GM19452 (cell line): ENCODE measurements at regions not wholly inside any gene's neighbourhood (a gene's known extent, or its start where the extent isn't known, plus 50 kb on each side); places are given as distances from the start of the nearest gene placed in this dataset.
"Not testable (repeated sequence)": the region's sequence is repeated elsewhere in the genome, so short reads cannot be mapped to it uniquely, and the experiment has no call there.

Experiments used
- ATAC-seq: cut with Tn5 transposase; IDR thresholded peaks from one replicate; pipeline ENCODE4 v1.9.1; 2021; ENCODE audit not compliant: unreplicated experiment

DNA sequence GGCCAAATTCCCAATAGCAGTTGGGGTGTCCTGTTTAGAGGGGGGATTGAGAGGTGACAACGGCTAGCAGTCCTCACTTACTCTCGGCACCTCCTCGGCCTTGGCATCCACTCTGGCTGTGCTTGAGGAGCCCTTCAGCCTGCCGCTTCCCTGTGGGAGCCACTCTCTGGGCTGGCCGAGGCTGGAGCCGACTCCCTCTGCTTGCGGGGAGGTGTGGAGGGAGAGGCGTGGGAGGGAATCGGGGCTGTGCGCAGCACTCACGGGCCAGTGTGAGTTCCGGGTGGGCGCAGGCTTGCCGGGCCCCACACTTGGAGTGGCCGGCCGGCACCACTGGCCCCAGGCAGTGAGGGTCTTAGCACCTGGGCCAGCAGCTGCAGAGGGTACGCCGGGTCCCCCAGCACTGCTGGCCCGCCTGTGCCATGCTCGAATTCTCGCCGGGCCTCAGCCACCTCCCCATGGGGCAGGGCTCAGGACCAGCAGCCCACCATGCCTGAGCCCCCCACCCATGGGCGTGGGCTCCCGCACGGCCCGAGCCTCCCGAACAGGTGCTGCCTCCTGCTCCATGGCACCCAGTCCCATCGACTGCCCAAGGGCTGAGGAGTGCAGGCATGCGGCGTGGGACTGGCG lies 705.9 kb upstream of the ZNF804A start:
- no peak for ATAC-seq

DNA sequence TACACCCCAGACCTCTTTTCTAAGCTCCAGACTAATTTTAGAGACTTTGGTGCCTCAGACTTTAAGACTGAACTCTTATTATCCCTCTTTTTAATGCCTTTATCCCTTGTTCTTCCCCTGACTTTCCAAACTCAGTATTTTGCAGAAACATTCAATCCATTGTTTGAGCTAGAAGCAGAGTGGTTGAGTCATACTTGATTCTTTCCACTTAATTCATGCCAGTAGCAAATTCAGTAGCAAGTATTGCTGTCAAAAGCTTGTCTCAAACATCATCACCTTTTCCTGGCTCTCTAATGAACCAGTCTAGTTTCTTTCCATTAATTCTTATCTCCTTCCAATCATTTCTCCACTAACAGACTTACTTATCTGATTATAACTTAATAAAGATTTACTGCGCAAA lies 699.7 kb upstream of the ZNF804A start:
- no peak for ATAC-seq

DNA sequence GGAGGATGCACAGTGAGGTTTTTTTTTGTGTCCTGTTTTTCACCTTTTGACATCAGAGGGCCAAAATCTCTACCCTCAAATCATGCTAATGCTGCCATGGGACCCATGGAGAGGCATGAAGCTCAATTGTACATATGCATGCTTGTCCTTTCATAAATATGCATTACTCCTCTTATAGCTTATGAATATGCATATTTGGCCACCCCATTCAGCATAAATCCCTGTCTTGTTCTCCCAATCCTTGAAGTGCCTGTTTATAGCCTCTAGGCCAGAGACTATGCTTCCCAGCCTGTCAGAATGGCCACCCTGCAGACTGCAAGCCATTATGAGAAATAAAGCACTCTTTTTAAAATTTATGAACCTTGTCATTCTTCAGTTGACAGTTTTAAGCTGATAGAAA lies 696.4 kb upstream of the ZNF804A start:
- no peak for ATAC-seq

DNA sequence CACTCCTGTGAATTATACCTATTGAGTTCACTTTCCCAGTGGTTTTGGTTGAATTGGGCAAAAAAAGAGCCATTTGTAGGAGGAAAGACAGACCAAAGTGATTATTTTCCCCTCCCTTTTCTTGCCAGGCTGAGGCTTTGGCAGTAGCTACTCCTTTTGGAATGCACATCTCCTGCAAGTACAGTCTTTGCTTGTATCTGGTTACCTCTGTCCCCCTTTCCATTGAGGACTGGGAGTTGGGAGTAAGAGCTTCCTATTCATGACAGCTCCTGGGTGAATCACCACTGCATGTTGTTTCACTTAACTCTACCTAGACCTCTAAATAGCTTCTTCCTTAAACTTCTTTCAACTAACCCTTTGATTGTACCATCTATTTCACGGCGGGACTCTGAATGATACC lies 695.3 kb upstream of the ZNF804A start:
- ATAC-seq = no peak

DNA sequence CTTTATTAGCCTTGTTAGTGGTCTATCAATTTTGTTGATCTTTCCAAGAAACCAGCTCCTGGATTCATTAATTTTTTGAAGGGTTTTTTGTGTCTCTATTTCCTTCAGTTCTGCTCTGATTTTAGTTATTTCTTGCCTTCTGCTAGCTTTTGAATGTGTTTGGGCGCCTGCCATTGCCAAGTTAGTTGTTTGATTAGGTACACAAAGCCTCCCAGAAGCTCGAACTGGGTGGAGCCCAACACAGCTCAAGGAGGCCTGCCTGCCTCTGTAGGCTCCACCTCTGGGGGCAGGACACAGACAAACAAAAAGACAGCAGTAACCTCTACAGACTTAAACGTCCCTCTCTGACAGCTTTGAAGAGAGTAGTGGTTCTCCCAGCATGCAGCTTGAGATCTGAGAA lies 682.3 kb upstream of the ZNF804A start:
- ATAC-seq = not testable (repeated sequence)

DNA sequence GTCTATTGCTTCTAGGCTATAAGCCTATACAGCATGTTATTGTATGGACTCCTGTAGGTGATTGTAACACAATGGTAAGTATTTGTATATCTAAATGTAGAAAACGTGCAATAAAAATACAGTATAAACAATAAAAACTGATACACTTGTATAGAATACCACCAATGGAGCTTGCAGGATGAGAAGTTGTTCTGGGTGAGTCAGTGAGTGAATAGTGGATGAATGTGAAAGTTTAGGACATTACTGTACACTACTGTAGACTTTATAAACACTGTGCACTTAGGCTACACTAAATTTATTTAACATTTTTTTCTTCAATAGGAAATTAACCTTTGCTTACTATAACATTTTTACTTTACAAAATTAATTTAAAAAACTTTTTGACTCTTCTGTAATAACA lies 679.2 kb upstream of the ZNF804A start:
- no peak for ATAC-seq

DNA sequence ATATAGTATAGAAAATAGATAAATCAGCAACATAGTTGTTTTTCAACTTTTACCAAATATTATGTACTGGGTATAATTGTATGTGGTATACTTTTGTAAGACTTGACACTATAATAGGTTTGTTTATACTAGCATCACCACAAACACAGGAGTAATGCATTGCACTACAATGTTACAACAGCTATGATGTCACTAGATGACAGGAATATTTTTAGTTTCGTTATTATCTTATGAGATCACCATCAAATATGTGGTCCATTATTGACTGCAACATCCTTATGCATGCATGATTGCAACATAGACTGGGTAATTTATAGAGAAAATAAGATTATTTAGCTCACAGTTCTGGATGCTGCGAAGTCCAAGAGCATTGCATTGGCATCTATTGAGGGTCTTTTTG lies 678.4 kb upstream of the ZNF804A start:
- ATAC-seq = no peak

DNA sequence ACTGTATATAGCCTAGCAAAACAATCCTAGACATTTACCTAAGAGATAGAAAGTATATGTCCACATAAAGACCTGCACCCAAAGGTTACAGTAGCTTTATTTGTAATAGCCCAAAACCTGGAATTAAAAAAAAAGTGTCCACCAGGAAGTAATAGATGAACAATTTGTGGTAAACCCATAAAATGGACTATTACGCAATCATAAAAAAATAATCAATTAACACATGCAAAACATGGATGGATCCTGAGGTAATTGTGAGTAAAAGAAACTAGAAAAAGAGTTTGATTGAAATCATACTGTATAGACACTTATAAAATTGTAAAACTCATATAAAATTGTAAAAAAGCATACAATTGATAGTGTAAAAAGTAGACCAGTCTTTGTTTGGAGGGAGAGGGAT lies 673.0 kb upstream of the ZNF804A start:
- ATAC-seq = no peak

DNA sequence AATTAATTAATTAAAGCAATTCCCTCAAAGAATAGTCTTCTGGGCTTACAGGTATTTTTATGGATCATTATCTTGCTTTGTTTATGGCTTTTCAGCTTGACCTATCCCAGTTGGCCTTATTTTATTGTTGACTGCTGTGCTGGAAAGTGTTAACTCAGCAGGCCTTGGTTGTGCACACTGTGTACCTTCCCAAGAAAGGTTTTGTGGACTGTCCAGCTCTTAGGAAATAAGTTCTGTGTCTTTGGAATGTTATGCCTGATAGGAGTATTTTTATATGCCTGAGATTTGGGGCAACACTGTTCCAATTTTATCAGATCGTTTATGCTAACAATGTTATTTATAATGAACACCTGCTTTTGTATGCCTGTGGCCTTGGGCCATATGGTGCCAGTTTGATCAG lies 671.9 kb upstream of the ZNF804A start:
- ATAC-seq = no peak

DNA sequence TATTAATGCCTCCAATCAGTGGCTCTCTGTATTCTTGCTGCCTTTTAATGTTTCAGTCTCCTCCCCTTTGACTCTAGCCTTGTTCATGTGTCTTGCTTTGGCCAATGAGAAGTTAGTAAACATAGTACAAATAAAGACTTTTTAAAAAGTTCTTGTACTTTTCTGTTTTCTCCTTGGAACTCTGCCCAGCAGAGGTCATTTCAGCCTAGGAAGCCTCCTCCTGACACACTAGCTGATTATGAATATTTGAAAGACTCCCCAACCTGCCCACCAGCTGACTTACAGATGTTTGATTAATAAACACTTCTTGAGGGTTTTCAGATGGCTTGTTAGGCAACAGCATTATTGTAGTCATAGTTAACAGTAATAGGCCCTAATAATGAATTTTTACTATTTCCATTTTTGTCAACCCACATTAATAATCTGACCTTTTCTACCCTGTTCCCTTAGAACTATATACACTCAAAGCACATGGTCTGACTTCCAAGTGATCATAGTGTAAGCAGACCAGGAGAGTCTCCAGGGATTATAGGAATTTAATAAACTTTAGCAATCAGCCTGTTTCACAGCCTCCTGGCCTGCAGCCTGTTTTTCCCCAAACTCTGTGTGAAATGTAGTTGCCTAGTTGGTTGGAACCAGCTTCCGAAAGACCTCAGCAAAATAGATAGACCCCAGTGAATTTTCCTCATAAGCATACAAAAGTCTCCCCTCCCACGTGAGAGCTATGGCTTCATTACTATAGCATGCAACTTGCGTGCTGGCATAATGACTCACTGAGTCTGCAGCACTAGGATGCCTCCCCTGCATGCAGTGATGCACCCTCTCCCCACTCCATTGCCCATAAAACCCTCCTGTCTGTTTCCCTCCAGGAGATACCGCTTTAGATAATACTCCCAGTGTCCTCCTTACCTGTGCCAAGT lies 670.7 kb upstream of the ZNF804A start:
- ATAC-seq = no peak

DNA sequence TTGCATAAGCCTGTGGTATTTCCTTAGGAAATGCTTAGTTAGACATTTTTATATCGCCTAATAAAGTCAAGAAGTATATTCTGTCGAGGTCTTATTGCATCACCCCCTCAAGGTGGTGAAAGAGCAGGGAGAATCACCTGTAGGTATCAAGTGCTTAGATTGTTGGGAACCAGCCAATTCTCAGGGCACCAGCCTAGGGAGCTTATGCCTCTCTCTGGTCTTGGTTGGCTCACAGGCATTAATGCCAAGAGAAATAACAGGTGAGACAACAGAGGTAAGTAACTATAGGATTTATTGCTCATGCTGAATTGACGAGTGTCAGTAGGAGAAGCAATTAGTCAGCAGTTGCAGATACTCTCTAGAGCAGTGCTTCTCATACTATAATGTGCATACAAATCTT lies 663.3 kb upstream of the ZNF804A start:
- ATAC-seq = no peak

DNA sequence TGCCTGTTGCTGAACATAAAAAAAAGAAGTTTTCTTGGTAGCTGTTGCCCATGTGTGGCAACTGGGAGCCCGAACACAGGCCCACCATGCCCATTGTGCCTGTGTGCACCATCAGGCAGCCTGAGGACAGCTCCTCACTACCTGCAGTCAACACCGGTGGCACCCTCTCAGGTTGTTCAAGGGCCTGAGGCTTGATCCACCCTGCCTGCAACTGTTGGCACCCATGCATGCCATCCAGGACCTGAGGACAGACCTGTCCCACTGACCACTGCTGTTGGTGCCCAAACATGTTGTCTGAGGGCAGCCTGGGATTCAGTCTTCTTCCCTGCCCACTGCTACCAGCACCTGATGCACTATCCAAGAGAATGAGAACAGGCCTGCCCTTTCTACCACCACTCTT lies 661.1 kb upstream of the ZNF804A start:
- no peak for ATAC-seq

DNA sequence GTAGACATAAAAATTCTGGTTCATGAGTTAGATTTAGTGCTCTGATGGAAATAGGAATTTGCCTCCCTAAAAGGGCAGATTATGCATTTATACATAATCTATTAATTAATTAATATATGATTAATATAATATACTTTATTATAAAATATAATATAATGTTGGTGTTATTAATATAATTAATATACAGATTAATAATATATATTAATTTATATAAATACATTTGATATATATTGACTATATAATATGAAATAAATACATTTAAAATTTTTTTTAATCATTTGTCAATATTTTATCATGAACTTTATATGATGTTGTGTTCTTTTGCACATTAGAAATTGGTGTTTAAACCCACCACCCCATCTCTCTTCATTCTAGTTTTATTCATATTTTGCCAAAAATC lies 652.1 kb upstream of the ZNF804A start:
- ATAC-seq = no peak

DNA sequence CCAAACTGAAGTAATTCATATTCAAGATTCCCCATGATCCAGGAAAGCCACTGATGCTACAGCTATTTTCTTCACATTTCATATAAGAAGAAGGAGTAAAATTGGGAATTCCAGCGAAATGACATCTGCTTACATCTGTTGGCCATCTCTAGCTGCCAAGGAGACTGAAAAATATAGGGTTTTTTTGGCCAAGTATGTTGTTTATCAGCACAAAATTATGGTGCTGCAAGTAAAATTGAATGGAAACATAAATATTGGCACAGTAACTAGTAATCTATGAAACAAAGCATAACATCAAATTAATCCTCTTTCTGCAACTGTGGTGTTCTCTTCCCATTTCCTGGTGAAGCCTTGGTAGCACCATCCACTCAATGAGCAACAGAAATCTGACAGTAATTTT lies 649.5 kb upstream of the ZNF804A start:
- ATAC-seq = no peak

DNA sequence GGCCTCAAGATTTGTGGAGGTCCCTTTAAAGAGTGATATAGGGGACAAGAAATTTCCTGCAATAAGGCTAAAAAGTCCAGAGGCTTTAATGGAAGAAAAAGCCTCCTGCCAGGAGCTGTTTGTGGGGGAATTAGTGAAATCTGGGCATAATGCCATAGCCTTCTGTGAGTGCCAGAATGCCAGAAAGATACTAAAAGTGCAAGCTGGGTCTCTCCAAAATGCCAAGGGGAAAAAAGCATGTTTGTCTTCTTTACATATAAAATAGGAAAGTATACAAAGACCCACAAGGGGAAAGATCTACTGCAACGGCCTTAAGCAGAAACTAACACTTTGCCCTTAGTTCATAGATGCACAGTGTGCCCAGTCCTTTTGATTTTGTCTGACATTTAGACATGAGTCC lies 647.7 kb upstream of the ZNF804A start:
- ATAC-seq = no peak

DNA sequence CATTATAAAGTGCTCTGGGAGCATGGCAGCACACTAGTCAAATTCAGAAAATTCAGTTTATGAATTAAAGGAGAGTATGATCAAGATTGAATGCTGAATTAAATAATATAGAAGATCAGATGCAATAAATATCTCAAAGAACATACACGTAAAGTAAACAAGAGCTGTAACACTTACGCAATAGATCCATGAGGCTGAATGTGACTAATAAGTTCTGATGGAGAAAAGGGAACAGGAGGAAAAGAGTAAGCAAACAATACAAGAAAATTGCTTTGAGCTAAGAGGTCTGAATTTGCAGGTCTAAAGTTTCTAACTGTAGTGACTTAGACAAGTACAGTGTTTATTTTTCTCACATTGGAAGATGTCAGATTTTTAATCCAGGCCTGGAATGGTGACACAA lies 646.7 kb upstream of the ZNF804A start:
- ATAC-seq = no peak

DNA sequence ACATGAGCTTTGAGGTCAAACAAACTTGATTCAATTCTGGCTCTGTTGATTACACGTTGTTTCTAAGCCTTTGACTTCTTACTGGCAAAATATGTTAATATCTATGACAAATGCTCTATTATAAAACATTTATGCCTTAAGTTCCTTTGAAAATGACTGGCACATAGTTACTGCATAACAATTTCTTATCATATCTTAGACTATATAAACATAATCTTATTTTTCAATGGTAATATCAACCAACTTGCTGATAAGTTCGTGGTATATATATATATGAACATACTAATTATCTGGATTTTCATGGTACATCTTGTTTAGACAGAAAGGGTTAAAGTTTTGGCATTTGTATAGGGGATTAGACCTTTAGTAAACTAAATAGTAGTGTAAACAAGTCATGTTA lies 645.6 kb upstream of the ZNF804A start:
- ATAC-seq = no peak

DNA sequence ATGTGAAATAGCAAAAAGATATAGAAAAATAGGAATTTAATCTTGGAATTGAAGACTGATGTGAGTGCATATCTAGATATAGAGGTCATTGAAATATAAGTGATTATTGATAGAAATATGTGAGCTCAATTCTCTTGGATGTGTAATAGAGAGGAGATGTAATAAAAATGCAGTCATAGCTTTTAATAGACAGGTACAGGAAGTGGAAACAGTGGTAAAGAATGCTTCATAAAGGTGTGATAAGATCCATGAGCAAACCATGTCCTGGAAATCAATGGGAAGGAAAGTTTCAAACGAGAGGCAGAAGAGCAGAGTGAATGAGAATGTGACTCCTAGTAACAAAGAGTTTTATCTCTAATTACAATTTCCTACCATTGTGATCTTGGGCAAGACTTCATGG lies 634.7 kb upstream of the ZNF804A start:
- no peak for ATAC-seq

DNA sequence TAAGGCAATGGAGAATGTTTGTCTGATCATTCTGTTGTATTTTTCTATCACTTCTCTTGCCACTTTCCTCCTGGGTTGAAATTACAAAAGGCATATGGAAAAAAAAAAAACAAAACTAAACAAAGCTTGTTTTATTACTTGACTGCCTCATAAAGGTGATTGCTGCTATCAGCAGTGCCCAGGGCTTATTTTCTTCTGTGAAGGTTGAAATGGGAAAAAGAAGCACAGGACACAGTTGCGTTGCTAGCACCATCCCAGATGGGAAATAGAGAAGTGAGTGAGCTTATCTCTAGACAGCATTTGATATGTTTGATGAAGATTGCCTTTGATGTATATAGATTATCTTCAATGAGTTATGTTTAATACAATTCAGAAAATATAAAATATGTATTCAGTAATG lies 633.8 kb upstream of the ZNF804A start:
- no peak for ATAC-seq

DNA sequence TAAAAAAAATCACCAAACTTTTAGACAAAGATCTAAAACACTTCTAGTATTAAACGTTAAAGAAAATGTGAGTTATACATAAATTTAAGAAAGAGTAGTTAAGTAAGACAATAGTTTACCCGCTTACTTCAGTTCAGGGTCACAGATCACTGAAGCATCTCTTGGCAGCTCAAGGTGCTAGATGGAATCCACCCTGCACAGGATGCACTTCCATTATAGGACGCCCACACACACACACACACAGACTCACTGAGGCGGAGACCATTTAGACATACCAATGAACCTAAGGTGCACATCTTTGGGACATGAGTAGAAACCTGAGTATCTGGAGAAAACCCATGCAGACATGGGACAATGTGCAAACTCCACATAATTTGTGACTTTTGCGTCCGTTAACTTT lies 630.6 kb upstream of the ZNF804A start:
- peak; percentile 51 for ATAC-seq

DNA sequence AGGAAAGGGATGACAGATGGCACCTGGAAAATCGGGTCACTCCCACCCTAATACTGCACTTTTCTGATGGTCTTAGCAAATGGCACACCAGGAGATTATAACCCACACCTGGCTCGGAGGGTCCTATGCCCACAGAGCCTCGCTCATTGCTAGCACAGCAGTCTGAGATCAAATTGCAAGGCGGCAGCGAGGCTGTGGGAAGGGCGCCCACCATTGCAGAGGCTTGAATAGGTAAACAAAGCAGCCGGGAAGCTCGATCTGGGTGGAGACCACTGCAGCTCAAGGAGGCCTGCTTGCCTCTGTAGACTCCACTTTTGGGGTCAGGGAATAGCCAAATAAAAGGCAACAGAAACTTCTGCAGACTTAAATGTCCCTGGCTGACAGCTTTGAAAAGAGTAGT lies 622.7 kb upstream of the ZNF804A start:
- ATAC-seq = not testable (repeated sequence)

DNA sequence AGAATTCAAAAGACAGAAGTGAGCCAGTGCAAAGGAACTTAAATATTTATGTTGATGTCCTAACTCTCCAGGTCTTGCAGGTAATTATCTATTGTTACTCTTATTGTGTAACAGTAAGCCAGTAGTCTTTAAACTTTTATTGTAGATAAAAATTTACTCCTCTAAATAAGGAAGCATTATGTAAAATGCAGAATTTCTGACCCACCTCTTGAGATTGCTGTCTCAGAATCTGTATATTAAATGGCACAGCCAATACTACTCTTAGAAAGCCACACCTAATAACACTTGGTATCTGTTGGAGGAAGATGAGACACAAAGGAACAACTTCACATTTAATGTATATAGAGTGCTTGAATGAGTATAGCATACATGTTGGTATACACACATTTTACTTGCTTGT lies 613.5 kb upstream of the ZNF804A start:
- ATAC-seq = no peak

DNA sequence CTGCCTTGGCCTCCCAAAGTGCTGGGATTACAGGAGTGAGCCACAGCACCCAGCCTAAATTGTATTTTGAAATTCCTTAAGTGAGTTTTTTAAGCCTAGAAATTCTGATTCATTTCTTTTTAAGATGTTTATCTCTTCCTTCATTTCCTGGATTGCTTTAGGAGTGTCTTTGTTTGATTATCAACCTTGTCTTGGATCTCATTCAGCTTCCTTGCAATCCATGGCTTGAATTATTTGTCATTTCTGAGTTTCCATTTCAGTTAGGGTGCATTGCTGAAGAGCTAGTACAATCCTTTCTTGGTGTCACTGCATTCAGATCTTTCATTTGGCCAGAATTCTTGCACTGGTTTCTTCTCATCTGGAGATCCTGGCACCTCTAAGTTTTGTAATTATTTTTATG lies 606.4 kb upstream of the ZNF804A start:
- ATAC-seq = no peak
